B cell (primary cell): ENCODE measurements at regions not wholly inside any gene's neighbourhood (a gene's known extent, or its start where the extent isn't known, plus 50 kb on each side); places are given as distances from the start of the nearest gene placed in this dataset.

Experiments
- EZH2 ChIP-seq: IDR thresholded peaks from 2 replicates; pipeline ENCODE4 v1.6.1; 2012; ENCODE audit warnings: borderline replicate concordance, low read depth, mild to moderate bottlenecking, moderate library complexity, low read length; ENCODE audit not compliant: insufficient read depth, poor library complexity, severe bottlenecking
- TF ChIP-seq, protein P1 (sequence below): fragments of 200-600 bp; IDR thresholded peaks from one replicate; pipeline ENCODE4 v1.8.0; 2022; ENCODE audit warnings: antibody characterized with exemption, mild to moderate bottlenecking

DNA sequence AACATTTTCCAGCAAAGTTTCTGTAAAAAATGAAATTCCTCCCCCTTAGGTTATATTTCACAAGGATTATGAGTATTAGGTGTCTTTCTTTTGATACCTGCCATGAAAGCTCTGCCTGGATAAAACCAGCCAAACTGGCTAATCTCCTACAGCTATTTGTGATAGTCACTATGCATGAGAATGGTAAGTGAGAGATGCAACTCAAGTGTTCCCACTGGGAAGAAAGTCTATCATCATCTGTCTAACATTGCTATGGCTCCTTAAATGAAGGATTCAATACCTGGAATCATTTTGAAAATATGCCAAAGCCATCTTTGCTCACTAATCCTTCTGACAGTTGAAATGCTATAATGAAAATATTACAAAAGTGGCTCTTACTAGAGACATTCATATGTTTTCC lies 339.9 kb upstream of the LRRTM4 start:
- TF ChIP-seq, protein P1, sequence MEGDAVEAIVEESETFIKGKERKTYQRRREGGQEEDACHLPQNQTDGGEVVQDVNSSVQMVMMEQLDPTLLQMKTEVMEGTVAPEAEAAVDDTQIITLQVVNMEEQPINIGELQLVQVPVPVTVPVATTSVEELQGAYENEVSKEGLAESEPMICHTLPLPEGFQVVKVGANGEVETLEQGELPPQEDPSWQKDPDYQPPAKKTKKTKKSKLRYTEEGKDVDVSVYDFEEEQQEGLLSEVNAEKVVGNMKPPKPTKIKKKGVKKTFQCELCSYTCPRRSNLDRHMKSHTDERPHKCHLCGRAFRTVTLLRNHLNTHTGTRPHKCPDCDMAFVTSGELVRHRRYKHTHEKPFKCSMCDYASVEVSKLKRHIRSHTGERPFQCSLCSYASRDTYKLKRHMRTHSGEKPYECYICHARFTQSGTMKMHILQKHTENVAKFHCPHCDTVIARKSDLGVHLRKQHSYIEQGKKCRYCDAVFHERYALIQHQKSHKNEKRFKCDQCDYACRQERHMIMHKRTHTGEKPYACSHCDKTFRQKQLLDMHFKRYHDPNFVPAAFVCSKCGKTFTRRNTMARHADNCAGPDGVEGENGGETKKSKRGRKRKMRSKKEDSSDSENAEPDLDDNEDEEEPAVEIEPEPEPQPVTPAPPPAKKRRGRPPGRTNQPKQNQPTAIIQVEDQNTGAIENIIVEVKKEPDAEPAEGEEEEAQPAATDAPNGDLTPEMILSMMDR = no peak
- TF ChIP-seq EZH2 = no peak
